ENCODE measurements at regions not wholly inside any gene's neighbourhood (a gene's known extent, or its start where the extent isn't known, plus 50 kb on each side); places are given as distances from the start of the nearest gene placed in this dataset.
"Not testable (repeated sequence)": the region's sequence is repeated elsewhere in the genome, so short reads cannot be mapped to it uniquely, and the experiment has no call there.

DNA sequence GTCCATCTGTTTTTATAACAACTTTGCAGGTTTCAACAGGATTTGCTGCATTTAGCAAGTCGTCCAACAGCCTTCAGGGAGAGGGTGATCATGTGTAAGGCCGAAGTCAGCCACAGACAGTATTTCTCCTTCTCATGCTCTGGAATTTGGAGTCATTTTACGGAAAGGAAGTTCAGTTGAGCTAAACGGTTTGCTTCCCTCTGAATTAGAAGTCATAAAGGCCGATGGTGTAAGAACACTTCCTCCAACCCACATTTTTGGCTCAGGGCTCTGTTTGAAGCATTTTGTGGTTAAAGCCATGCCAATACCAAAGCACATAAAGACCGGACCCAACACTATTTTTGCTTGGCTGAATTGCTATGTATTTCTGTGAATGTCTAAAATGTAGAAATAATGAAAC lies 129.5 kb downstream of the TMEM182 start:
- Histone ChIP-seq H3K9me3 (no peaks in the 10 kb centered on the region), H3K4me3 (ENCODE audit: low read depth in 1 of 2, low read length in 1 of 2) (no peak overlapping the region), H3K27ac (peak overlapping the region; percentile 58), H3K27me3 (no peaks in the 10 kb centered on the region), H3K36me3 (no peaks in the 10 kb centered on the region), H3K4me1 (ENCODE audit: control insufficient read depth in 1 of 2, insufficient read depth in 1 of 2, low read depth in 1 of 2, low read length in 1 of 2) (peaks cover 23 to 25% of the 10 kb centered on the region in 2 experiments)
- TF ChIP-seq, protein P1, sequence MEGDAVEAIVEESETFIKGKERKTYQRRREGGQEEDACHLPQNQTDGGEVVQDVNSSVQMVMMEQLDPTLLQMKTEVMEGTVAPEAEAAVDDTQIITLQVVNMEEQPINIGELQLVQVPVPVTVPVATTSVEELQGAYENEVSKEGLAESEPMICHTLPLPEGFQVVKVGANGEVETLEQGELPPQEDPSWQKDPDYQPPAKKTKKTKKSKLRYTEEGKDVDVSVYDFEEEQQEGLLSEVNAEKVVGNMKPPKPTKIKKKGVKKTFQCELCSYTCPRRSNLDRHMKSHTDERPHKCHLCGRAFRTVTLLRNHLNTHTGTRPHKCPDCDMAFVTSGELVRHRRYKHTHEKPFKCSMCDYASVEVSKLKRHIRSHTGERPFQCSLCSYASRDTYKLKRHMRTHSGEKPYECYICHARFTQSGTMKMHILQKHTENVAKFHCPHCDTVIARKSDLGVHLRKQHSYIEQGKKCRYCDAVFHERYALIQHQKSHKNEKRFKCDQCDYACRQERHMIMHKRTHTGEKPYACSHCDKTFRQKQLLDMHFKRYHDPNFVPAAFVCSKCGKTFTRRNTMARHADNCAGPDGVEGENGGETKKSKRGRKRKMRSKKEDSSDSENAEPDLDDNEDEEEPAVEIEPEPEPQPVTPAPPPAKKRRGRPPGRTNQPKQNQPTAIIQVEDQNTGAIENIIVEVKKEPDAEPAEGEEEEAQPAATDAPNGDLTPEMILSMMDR (IDR thresholded peaks at IDR 0.05): no peak

DNA sequence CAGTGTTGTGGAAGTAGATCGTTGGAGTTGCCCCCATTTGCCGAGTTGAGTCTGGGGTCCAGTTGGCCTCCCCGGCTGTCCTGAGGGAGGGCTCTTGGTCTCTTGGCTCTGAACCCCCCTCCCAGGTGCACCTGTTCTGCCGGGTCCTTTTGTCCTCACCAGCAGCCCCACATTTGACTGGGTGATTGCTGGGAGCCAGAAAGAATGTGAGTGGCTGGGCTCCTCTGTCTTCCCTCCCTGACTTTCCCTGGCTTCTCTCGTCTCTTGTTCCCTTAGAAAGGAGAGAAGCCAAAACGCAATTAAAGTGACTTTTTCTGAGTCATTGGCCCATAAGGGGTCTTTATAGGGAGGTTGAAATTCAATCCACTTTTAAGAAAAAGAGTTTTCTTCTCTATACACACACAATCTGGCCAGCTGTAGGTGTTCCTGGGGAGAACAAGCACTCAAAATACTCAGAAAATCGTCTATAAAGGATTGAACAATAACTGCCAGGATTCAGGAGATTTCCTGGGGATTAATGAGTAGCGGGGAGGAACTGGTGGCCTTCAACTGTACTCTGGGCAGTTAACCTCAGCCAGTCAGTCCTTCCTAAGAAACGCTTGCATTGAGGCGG lies 131.0 kb downstream of the TMEM182 start:
- Histone ChIP-seq H3K36me3 (no peaks in the 10 kb centered on the region), H3K27me3 (no peaks in the 10 kb centered on the region), H3K4me3 (ENCODE audit: low read depth in 1 of 2, low read length in 1 of 2) (no peak overlapping the region), H3K9me3 (no peaks in the 10 kb centered on the region), H3K4me1 (ENCODE audit: control insufficient read depth in 1 of 2, insufficient read depth in 1 of 2, low read depth in 1 of 2, low read length in 1 of 2) (peaks cover 20 to 22% of the 10 kb centered on the region in 2 experiments), H3K27ac (no peak overlapping the region)
- TF ChIP-seq, protein P1 (IDR thresholded peaks at IDR 0.05): no peak

DNA sequence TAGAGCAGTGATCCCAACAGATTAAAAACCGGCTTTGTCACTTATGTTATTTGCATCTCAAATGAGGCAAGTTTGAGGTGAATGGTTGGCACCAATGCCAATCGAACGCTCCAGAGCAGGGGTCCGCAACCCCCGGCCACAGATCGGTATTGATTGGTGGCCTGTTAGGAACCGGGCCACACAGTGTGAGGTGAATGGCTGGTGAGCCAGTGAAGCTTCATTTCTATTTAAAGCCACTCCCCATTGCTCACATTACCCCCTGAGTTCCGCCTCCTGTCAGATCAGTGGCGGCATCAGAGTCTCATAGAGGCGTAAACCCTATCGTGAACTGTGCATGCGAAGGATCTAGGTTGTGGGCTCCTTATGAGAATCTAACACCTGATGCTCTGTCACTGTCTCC lies 132.0 kb downstream of the TMEM182 start:
- H3K27ac ChIP-seq: no peak overlapping the region
- no peaks in the 10 kb centered on the region for H3K9me3 ChIP-seq
- no peak overlapping the region for H3K4me3 ChIP-seq (ENCODE audit: low read depth in 1 of 2, low read length in 1 of 2)
- H3K4me1 ChIP-seq (ENCODE audit: control insufficient read depth in 1 of 2, insufficient read depth in 1 of 2, low read depth in 1 of 2, low read length in 1 of 2): peaks cover 19 to 20% of the 10 kb centered on the region in 2 experiments
- H3K36me3 ChIP-seq: no peaks in the 10 kb centered on the region
- no peaks in the 10 kb centered on the region for H3K27me3 ChIP-seq
- TF ChIP-seq, protein P1 (IDR thresholded peaks at IDR 0.05): no peak

DNA sequence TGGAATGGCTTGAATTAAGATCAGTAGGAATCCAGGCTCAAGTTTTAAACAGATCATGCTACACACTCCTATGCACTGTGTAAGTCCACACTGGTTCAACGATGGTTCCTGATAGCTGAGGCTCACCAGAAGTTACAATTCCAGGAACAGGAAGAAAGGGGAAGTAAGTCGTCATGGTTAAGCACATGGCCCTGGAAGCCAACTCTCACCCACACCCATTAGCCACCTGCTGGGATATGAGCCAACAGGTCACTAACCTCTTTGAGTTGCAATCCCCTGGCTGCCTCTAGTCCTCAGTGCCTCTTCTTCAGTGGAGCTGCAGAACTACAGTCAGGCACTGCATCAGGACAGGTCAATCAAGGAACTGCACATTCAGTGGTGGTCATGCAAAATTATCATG lies 133.5 kb downstream of the TMEM182 start:
- Histone ChIP-seq H3K27ac (no peak overlapping the region), H3K27me3 (no peaks in the 10 kb centered on the region), H3K4me1 (ENCODE audit: control insufficient read depth in 1 of 2, insufficient read depth in 1 of 2, low read depth in 1 of 2, low read length in 1 of 2) (peaks cover 14 to 23% of the 10 kb centered on the region in 2 experiments), H3K36me3 (no peaks in the 10 kb centered on the region), H3K4me3 (ENCODE audit: low read depth in 1 of 2, low read length in 1 of 2) (no peak overlapping the region), H3K9me3 (no peaks in the 10 kb centered on the region)
- TF ChIP-seq, protein P1 (IDR thresholded peaks at IDR 0.05): no peak

DNA sequence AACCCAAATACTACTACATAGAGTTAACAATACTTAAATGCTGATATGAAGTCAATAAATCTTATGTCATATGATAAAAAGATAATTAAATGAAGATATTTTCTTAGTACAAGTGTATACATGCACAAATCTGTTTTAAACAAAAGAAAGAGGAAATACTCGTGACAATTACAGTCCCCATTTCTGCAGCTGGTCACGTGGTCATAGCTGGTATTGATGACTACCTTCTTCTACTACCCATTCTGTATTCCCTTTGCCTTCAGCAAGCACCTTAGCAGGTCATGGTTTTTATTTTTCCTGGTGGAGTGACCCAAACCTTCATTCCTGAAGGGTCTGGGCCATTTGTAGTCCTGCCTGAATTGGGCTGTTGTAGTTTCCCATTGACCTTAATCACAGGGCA lies 147.4 kb downstream of the TMEM182 start:
- not testable (repeated sequence) for H3K36me3 ChIP-seq; H3K4me1 ChIP-seq (ENCODE audit: control insufficient read depth in 1 of 2, insufficient read depth in 1 of 2, low read depth in 1 of 2, low read length in 1 of 2); H3K4me3 ChIP-seq (ENCODE audit: low read depth in 1 of 2, low read length in 1 of 2); H3K27ac ChIP-seq; H3K27me3 ChIP-seq; H3K9me3 ChIP-seq

DNA sequence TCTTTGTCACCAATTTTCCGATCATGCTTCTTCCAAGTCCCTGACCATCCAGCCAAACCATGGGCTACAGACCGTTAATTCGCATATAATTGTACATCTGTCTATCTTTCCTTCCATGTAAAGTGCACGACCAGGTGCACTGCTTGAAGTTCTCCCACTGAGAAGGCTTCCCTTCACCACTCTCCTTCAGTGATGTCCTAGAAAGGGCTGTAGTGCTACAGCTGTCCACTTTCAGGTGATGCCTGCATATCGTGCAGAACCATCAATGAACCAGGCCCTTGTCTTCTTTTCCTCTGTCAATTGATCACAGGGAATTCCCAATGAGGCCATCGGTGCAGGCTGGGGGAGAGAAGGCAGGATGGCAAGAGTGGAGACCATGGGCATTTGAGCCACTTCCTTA lies 148.9 kb downstream of the TMEM182 start:
- no peak overlapping the region for H3K27ac ChIP-seq
- no peak overlapping the region for H3K4me3 ChIP-seq (ENCODE audit: low read depth in 1 of 2, low read length in 1 of 2)
- TF ChIP-seq, protein P1 (IDR thresholded peaks at IDR 0.05): no peak
- no peaks in the 10 kb centered on the region for H3K36me3 ChIP-seq
- no peaks in the 10 kb centered on the region for H3K9me3 ChIP-seq
- H3K4me1 ChIP-seq (ENCODE audit: control insufficient read depth in 1 of 2, insufficient read depth in 1 of 2, low read depth in 1 of 2, low read length in 1 of 2): no peaks in the 10 kb centered on the region
- no peaks in the 10 kb centered on the region for H3K27me3 ChIP-seq

Measured in neutrophil (primary cell).